ENCODE measurements at regions not wholly inside any gene's neighbourhood (a gene's known extent, or its start where the extent isn't known, plus 50 kb on each side); places are given as distances from the start of the nearest gene placed in this dataset.

- no peak for DNase-seq (ENCODE audit: low read depth)
- TF ChIP-seq CTCF (IDR thresholded peaks at IDR 0.05; ENCODE audit: low read depth, low read length), result no peak
- TF ChIP-seq MYC (IDR thresholded peaks at IDR 0.05; ENCODE audit: low read depth, low read length), result no peak
- no peak for TF ChIP-seq POLR2A (IDR thresholded peaks at IDR 0.05; ENCODE audit: extremely low read depth, insufficient read length)
- no peak for TF ChIP-seq MAX (IDR thresholded peaks at IDR 0.05; ENCODE audit: low read depth, low read length)
- no peak overlapping the region for H3K4me3 ChIP-seq (ENCODE audit: low read depth, low read length)
These were observed 393.0 kb downstream of the FOXO1 start for GRCh38 chr13:40273253-40274025.

- no peak overlapping the region for H3K4me3 ChIP-seq (ENCODE audit: low read depth, low read length)
- DNase-seq (ENCODE audit: low read depth), result no peak
- TF ChIP-seq POLR2A (IDR thresholded peaks at IDR 0.05; ENCODE audit: extremely low read depth, insufficient read length), result no peak
- no peak for TF ChIP-seq MAX (IDR thresholded peaks at IDR 0.05; ENCODE audit: low read depth, low read length)
- TF ChIP-seq MYC (IDR thresholded peaks at IDR 0.05; ENCODE audit: low read depth, low read length), result no peak
- TF ChIP-seq CTCF (IDR thresholded peaks at IDR 0.05; ENCODE audit: low read depth, low read length), result no peak
These were observed 392.3 kb downstream of the FOXO1 start for GRCh38 chr13:40274103-40274502.

GRCh38 chr13:40275155-40275554, 391.3 kb downstream of the FOXO1 start:
- TF ChIP-seq CTCF (IDR thresholded peaks at IDR 0.05; ENCODE audit: low read depth, low read length) (no peak), POLR2A (IDR thresholded peaks at IDR 0.05; ENCODE audit: extremely low read depth, insufficient read length) (no peak), MYC (IDR thresholded peaks at IDR 0.05; ENCODE audit: low read depth, low read length) (no peak), MAX (IDR thresholded peaks at IDR 0.05; ENCODE audit: low read depth, low read length) (no peak)
- no peak for DNase-seq (ENCODE audit: low read depth)
- no peak overlapping the region for H3K4me3 ChIP-seq (ENCODE audit: low read depth, low read length)

GRCh38 chr13:40275636-40276035, 390.8 kb downstream of the FOXO1 start:
- H3K4me3 ChIP-seq (ENCODE audit: low read depth, low read length), result no peak overlapping the region
- TF ChIP-seq MAX (IDR thresholded peaks at IDR 0.05; ENCODE audit: low read depth, low read length) (no peak), CTCF (IDR thresholded peaks at IDR 0.05; ENCODE audit: low read depth, low read length) (no peak), POLR2A (IDR thresholded peaks at IDR 0.05; ENCODE audit: extremely low read depth, insufficient read length) (no peak), MYC (IDR thresholded peaks at IDR 0.05; ENCODE audit: low read depth, low read length) (no peak)
- DNase-seq (ENCODE audit: low read depth), result no peak

- no peak overlapping the region for H3K4me3 ChIP-seq (ENCODE audit: low read depth, low read length)
- no peak for DNase-seq (ENCODE audit: low read depth)
- TF ChIP-seq MYC (IDR thresholded peaks at IDR 0.05; ENCODE audit: low read depth, low read length) (no peak), MAX (IDR thresholded peaks at IDR 0.05; ENCODE audit: low read depth, low read length) (no peak), CTCF (IDR thresholded peaks at IDR 0.05; ENCODE audit: low read depth, low read length) (no peak)
These were observed 382.8 kb downstream of the FOXO1 start for GRCh38 chr13:40283666-40284065.

Data from NB4 (cell line).